Body of pancreas (tissue), 4 donors: ENCODE measurements at regions not wholly inside any gene's neighbourhood (a gene's known extent, or its start where the extent isn't known, plus 50 kb on each side); places are given as distances from the start of the nearest gene placed in this dataset.

Experiments used
- ATAC-seq: fragments of 150-250 bp; one replicate; pipeline ENCODE4 v1.9.1; 2016
- DNase-seq, 4 donors: peaks; one replicate each; pipeline ENCODE4 v3.0.0-alpha.2; 2019
- H3K27ac ChIP-seq, 4 donors: fragments of 200-600 bp; sonication (generic); 1 replicate in 3 of 4; 2 replicates in 1 of 4; pipeline versions ENCODE4 v1.5.1 to v1.6.1; 2016 to 2019; ENCODE audit warnings: mild to moderate bottlenecking in 1 of 4, mixed read lengths in 1 of 4, moderate library complexity in 1 of 4
- H3K27me3 ChIP-seq, 2 donors: fragments of 200-600 bp; sonication (generic); one replicate each; pipeline ENCODE4 v1.6.0; 2016; ENCODE audit warnings: mild to moderate bottlenecking in 1 of 2
- H3K36me3 ChIP-seq, 2 donors: fragments of 200-600 bp; sonication (generic); replicated peaks in 1 of 2; 2 replicates each; pipeline ENCODE4 v1.5.1; 2016; ENCODE audit warnings: low read depth in 2 of 2; ENCODE audit not compliant: insufficient read depth in 1 of 2
- H3K4me1 ChIP-seq: fragments of 200-600 bp; sonication (generic); one replicate; pipeline ENCODE4 v1.6.0; 2016
- H3K4me3 ChIP-seq, 2 donors: fragments of 200-600 bp; sonication (generic); 1 replicate in 1 of 2; 2 replicates in 1 of 2; pipeline ENCODE4 v1.5.1; 2016 to 2019
- H3K9me3 ChIP-seq, 3 donors: fragments of 200-600 bp; sonication (generic); 1 replicate in 2 of 3; 2 replicates in 1 of 3; pipeline ENCODE4 v1.5.1; 2016
- POLR2A ChIP-seq, 3 donors: fragments of 450-650 bp; IDR thresholded peaks; one replicate each; pipeline ENCODE4 v1.6.1; 2016; ENCODE audit warnings: antibody characterized with exemption in 3 of 3, mild to moderate bottlenecking in 2 of 3
- WGBS, 2 donors: methylation state at CpG; one replicate each; pipeline ENCODE4 v1.1.5; 2017; 5-methylcytosine and 5-hydroxymethylcytosine counted together
- intact Hi-C: fragments of 100-400 bp; cut with DNase I; formaldehyde crosslinking; loops from one replicate; pipeline ENCODE4 v1.15.1; 2023
- TF ChIP-seq, protein P1 (sequence below), 7 experiments: fragments of 450-650 bp in 4 of 7; fragments of 200-600 bp in 3 of 7; sonication (generic) in 3 of 7; IDR thresholded peaks; one replicate each; pipeline ENCODE4 v1.5.1; 2016 to 2019; ENCODE audit warnings: antibody characterized with exemption in 7 of 7

DNA sequence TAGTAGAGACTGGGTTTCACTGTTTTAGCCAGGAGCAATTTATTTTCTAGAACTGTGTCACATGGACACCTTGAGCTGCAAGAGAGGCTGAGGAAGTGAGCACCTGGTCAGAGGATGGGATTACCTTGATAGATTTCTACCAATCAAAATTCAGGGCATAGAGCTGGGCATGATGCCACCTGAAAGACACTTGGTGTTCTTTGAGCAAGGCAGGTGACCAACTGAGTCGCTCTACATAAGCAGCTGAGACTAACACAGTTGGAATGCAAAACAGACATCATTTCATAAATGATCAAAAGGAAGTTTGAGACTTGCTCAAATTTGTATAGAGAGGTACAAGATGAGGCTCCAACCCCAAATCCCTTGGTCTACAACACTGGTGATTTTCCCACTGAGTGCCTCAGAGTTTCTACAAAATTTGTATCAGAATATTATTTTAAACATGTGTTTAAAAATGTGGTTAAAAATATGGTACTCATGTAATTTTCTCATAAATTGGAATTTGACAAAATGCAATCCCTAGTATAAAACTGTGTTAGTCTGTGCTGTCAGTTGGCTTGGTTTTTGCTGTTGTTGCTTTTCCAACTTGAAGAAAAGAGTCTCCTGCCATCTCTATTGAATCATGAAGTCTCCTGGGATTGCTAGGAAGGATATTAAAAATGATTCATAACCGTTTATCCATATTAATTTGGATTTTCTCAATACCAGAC, 156.4 kb upstream of the MDFIC start:
- Histone ChIP-seq H3K4me3 (no peak overlapping the region), H3K27ac (no peak overlapping the region), H3K4me1 (no peaks in the 10 kb centered on the region), H3K36me3 (no peaks in the 10 kb centered on the region), H3K27me3 (no peaks in the 10 kb centered on the region), H3K9me3 (no peaks in the 10 kb centered on the region)
- WGBS, 2 donors, result 41 to 48% methylated on average over 2 of the region's 2 CpGs
- intact Hi-C loops, result no loop called here
- TF ChIP-seq, protein P1, sequence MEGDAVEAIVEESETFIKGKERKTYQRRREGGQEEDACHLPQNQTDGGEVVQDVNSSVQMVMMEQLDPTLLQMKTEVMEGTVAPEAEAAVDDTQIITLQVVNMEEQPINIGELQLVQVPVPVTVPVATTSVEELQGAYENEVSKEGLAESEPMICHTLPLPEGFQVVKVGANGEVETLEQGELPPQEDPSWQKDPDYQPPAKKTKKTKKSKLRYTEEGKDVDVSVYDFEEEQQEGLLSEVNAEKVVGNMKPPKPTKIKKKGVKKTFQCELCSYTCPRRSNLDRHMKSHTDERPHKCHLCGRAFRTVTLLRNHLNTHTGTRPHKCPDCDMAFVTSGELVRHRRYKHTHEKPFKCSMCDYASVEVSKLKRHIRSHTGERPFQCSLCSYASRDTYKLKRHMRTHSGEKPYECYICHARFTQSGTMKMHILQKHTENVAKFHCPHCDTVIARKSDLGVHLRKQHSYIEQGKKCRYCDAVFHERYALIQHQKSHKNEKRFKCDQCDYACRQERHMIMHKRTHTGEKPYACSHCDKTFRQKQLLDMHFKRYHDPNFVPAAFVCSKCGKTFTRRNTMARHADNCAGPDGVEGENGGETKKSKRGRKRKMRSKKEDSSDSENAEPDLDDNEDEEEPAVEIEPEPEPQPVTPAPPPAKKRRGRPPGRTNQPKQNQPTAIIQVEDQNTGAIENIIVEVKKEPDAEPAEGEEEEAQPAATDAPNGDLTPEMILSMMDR (IDR thresholded peaks at IDR 0.05), result no peak
- no peak for TF ChIP-seq POLR2A (IDR thresholded peaks at IDR 0.05)
- DNase-seq (no peak), ATAC-seq (no peak)

DNA sequence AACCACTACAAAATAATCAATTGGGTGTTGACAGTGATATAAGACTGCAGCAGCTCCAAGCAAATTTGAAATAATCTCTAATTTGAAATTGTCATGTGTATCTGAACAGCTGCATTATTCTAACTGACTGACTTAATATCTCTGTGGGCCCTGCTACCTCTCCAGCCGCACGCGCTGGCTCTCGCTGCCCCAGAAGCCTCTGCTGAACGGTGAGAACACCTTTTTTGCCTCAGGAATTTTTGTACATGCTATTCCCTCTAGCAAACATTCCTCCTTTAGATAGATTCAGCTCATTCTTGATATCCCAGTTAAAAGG, 155.9 kb upstream of the MDFIC start:
- DNase-seq, result no peak

DNA sequence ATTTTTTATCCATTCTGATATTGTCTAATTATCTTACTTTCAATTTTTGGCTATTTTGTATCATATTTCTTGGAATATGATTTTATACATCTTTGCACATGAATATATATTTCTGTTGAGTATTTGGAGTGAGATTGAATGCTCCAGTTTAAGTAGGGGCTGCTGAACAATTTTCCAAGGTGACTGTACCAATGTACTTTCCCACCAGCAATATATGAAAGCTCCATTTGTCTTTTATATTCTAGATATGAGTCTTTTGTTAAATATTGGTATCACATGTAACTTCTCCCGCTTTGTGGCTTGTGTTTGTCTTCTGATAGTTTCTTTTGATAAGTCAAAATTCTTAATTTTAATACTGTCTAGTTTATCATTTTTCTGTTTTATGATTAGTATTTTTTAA, 144.6 kb upstream of the MDFIC start:
- 32 to 40% methylated on average over 1 of the region's 1 CpG for WGBS, 2 donors
- intact Hi-C loops, result no loop called here

More for the DNA sequence above, 155.9 kb upstream of the MDFIC start:
- ATAC-seq, result no peak
- Histone ChIP-seq H3K9me3 (no peaks in the 10 kb centered on the region), H3K36me3 (no peaks in the 10 kb centered on the region), H3K27ac (no peak overlapping the region), H3K27me3 (no peaks in the 10 kb centered on the region), H3K4me3 (no peak overlapping the region), H3K4me1 (no peaks in the 10 kb centered on the region)
- WGBS, 2 donors, result 91 to 96% methylated on average over 5 of the region's 5 CpGs
- intact Hi-C loops, result no loop called here
- no peak for TF ChIP-seq POLR2A (IDR thresholded peaks at IDR 0.05)
- TF ChIP-seq, protein P1 (IDR thresholded peaks at IDR 0.05), result no peak

DNA sequence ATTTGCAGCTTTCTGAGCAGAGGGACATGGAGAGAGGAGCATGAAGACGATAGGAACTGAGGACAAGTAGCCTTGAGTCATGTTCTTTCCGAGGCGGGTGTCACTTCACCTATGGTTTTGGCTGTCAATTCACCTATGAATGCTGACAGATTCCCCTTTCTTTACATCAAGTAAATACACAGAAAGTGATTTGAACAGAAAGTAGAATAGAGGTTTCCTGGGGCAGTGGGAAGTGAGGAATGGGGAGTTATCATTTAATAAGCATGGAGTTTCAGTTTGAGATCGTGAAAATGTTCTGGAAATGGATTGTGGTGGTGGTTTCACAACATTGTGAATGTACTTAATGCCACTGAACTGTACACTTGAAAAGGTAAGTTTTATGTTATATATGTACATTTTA, 138.4 kb upstream of the MDFIC start:
- no peak for DNase-seq
- Histone ChIP-seq H3K36me3 (no peaks in the 10 kb centered on the region), H3K27ac (no peak overlapping the region), H3K27me3 (no peaks in the 10 kb centered on the region), H3K4me3 (no peak overlapping the region), H3K9me3 (no peaks in the 10 kb centered on the region), H3K4me1 (no peaks in the 10 kb centered on the region)
- ATAC-seq, result no peak
- no peak for TF ChIP-seq POLR2A (IDR thresholded peaks at IDR 0.05)
- TF ChIP-seq, protein P1 (IDR thresholded peaks at IDR 0.05), result no peak
- intact Hi-C loops, result no loop called here
- WGBS, 2 donors, result 72 to 82% methylated on average over 4 of the region's 4 CpGs

More for the DNA sequence above, 144.6 kb upstream of the MDFIC start:
- no peaks in the 10 kb centered on the region for H3K27me3 ChIP-seq
- no peak for ATAC-seq
- H3K9me3 ChIP-seq, result no peaks in the 10 kb centered on the region
- no peak for DNase-seq
- H3K36me3 ChIP-seq, result no peaks in the 10 kb centered on the region
- no peak overlapping the region for H3K27ac ChIP-seq
- no peaks in the 10 kb centered on the region for H3K4me1 ChIP-seq
- no peak overlapping the region for H3K4me3 ChIP-seq
- TF ChIP-seq POLR2A (IDR thresholded peaks at IDR 0.05), result no peak
- TF ChIP-seq, protein P1 (IDR thresholded peaks at IDR 0.05), result no peak

DNA sequence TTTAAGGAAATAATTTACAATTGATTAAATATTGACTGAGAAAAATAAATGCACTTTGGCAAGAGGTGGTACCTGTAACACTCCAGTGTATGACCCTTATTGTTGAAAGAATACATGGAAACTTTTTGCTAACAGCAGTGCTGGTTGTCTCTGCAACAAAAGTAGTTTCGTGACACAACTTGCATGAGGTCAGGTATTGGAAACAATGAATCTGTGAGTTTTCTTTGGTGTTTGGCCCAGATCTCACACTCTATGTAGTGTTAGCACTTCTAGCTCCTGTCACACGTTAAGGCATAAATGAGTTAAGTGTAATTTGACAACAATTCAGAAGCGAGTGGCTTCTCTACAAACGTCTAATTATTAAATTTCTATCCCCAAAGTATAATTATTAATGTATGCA, 137.7 kb upstream of the MDFIC start:
- ATAC-seq (no peak), DNase-seq (no peak)
- H3K27ac ChIP-seq, result no peak overlapping the region
- no peak overlapping the region for H3K4me3 ChIP-seq
- H3K4me1 ChIP-seq, result no peaks in the 10 kb centered on the region
- H3K9me3 ChIP-seq, result no peaks in the 10 kb centered on the region
- 55 to 62% methylated on average over 4 of the region's 4 CpGs for WGBS, 2 donors
- intact Hi-C loops, result no loop called here
- no peaks in the 10 kb centered on the region for H3K36me3 ChIP-seq
- H3K27me3 ChIP-seq, result no peaks in the 10 kb centered on the region
- TF ChIP-seq, protein P1 (IDR thresholded peaks at IDR 0.05), result no peak
- TF ChIP-seq POLR2A (IDR thresholded peaks at IDR 0.05), result no peak
